Upper lobe of right lung (tissue), 1 donor: ENCODE measurements at regions not wholly inside any gene's neighbourhood (a gene's known extent, or its start where the extent isn't known, plus 50 kb on each side); places are given as distances from the start of the nearest gene placed in this dataset.

Experiments
- ATAC-seq: fragments of 200-7000 bp; cut with Tn5 transposase; one replicate; pipeline ENCODE4 v1.9.1; 2020; ENCODE audit warnings: mild to moderate bottlenecking, moderate library complexity
- DNase-seq: peaks from one replicate; pipeline ENCODE4 v3.0.0-alpha.2; 2020
- H3K27ac ChIP-seq: fragments of 200-600 bp; one replicate; pipeline ENCODE4 v1.8.0; 2022
- H3K27me3 ChIP-seq: fragments of 200-600 bp; one replicate; pipeline ENCODE4 v1.8.0; 2022; ENCODE audit warnings: mild to moderate bottlenecking
- H3K36me3 ChIP-seq: fragments of 200-600 bp; one replicate; pipeline ENCODE4 v1.8.0; 2022
- H3K4me1 ChIP-seq: fragments of 200-600 bp; one replicate; pipeline ENCODE4 v1.8.0; 2022
- H3K4me3 ChIP-seq: fragments of 200-600 bp; one replicate; pipeline ENCODE4 v1.8.0; 2022; ENCODE audit warnings: mild to moderate bottlenecking
- H3K9me3 ChIP-seq: fragments of 200-600 bp; one replicate; pipeline ENCODE4 v1.8.0; 2022
- CTCF ChIP-seq: fragments of 200-600 bp; IDR thresholded peaks from one replicate; pipeline ENCODE4 v1.8.0; 2022; ENCODE audit warnings: antibody characterized with exemption
- intact Hi-C: fragments of 100-400 bp; cut with DNase I; formaldehyde crosslinking; loops from one replicate; pipeline ENCODE4 v1.11.0; 2022
- donor health status: DM: no; HTN: yes; CAD: no; lungs with severe emphysema.

- intact Hi-C loops: no loop called here
- Histone ChIP-seq H3K27me3 (no peaks in the 10 kb centered on the region), H3K27ac (no peak overlapping the region), H3K36me3 (no peaks in the 10 kb centered on the region), H3K4me3 (no peak overlapping the region), H3K9me3 (no peaks in the 10 kb centered on the region), H3K4me1 (no peaks in the 10 kb centered on the region)
- DNase-seq (no peak), ATAC-seq (no peak)
- TF ChIP-seq CTCF: no peak
These were observed 298.9 kb downstream of the TMEM38B start for GRCh38 chr9:105993116-105993854.

DNA sequence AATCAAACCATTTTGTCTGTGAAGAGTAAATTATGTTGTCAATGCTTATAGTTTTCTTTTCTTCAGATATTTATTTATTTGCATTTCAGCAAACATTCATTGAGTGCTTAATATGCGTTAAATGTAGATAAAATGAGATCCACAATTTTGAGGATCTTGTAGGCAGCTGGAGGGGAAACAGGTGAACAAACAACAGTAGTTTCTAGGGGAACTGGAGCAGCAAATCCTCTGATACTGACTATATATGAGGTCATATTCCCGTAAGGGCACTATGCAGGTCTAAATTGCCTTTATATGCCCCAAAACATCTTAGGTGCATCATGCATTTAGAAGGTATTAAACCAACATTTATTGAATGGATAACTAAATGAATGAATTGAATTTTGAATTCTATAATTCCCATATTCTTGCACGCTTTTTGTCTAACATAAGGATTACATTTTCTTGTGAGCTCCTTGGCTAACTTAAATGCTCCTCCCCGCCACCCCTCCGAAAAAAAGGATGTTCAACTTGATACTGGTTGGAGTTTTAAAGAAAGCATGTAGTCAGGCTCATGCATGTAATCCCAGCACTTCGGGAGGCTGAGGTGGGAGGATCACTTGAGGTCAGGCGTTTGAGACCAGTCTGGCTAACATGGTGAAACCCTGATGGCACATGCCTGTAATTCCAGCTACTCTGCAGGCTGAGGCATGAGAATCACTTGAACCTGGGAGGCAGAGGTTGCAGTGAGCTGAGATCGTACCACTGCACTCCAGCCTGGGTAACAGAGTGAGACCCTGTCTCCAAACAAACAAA lies 299.8 kb downstream of the TMEM38B start:
- Histone ChIP-seq H3K4me3 (no peak overlapping the region), H3K36me3 (no peaks in the 10 kb centered on the region), H3K9me3 (no peaks in the 10 kb centered on the region), H3K27me3 (no peaks in the 10 kb centered on the region), H3K27ac (no peak overlapping the region), H3K4me1 (no peaks in the 10 kb centered on the region)
- intact Hi-C loops: no loop called here
- no peak for TF ChIP-seq CTCF
- DNase-seq: no peak
- ATAC-seq: no peak

GRCh38 chr9:105994970-105995369 lies 300.6 kb downstream of the TMEM38B start:
- intact Hi-C loops: no loop called here
- no peaks in the 10 kb centered on the region for H3K27me3 ChIP-seq
- H3K9me3 ChIP-seq: no peaks in the 10 kb centered on the region
- no peak for TF ChIP-seq CTCF
- no peak for ATAC-seq
- H3K4me1 ChIP-seq: no peaks in the 10 kb centered on the region
- H3K27ac ChIP-seq: no peak overlapping the region
- no peak overlapping the region for H3K4me3 ChIP-seq
- no peaks in the 10 kb centered on the region for H3K36me3 ChIP-seq
- DNase-seq: no peak

DNA sequence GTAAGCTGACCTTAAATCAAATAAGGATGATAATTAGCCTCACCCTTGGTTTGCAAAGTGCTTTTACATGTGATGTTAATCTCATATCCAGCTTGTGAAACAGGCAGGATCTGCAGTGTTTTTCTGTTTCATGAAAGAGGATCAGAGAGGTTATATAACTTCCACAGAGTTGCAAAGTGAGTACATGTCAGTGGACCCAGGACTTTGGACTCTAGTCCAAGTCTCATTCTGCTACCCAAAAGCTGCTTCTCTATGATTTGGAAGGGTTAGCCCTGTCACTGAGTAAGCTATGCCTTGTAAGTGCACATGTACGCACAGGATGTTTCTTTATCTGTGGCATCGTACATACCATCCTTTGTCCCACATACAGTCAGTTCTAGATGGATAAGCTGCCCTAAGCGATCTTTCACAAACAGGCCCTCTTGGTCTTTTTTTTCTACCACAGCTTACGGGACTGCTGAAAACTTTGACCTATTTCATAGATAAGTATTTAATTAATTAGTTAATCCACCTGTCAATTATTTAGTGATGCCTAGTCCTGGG lies 322.9 kb downstream of the TMEM38B start:
- Histone ChIP-seq H3K4me1 (no peaks in the 10 kb centered on the region), H3K4me3 (no peak overlapping the region), H3K27ac (no peak overlapping the region), H3K27me3 (no peaks in the 10 kb centered on the region), H3K9me3 (no peaks in the 10 kb centered on the region), H3K36me3 (no peaks in the 10 kb centered on the region)
- ATAC-seq: no peak
- intact Hi-C loops: no loop called here
- no peak for DNase-seq
- no peak for TF ChIP-seq CTCF

DNA sequence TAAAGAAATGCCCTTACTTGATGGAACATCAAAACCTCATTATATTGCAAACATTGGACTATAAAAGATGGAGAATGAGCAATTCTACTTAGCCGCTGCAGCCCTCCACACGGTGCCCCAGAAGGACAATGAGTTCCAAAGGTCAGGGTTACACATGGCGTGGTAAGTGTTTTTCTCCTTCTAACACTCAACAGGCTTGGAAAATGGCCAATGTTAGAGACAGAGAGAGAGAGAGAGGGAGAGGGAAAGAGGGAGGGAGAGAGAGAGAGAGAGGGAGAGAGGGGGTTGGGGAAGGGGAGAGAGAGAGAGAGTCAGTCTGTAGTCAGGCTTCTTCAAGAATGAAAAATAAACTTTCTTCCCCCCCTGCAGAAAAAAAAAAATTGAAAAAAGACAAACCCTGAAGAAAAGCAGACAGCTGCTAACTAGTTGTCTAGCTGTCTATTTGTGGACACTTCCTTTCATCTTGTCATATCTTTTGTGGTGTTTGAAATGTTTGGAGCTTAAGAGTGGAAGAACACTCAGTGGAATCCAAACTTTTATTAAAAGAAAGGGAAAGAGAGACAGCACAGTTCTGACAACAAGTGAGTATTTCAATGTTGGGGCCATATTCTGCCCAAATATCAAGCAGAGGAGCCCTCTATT lies 324.8 kb downstream of the TMEM38B start:
- ATAC-seq: no peak
- Histone ChIP-seq H3K4me1 (no peaks in the 10 kb centered on the region), H3K27ac (no peak overlapping the region), H3K36me3 (no peaks in the 10 kb centered on the region), H3K4me3 (no peak overlapping the region), H3K27me3 (no peaks in the 10 kb centered on the region), H3K9me3 (no peaks in the 10 kb centered on the region)
- no peak for TF ChIP-seq CTCF
- no peak for DNase-seq
- intact Hi-C loops: no loop called here
